Right lobe of liver (tissue), 6 donors: ENCODE measurements at regions not wholly inside any gene's neighbourhood (a gene's known extent, or its start where the extent isn't known, plus 50 kb on each side); places are given as distances from the start of the nearest gene placed in this dataset.
A peak's percentile ranks its signal among the peaks of the same experiment; 100 is the strongest.

Experiments
- ATAC-seq, 4 donors: fragments of 200-7000 bp; cut with Tn5 transposase; one replicate each; pipeline ENCODE4 v1.9.1; 2020; ENCODE audit warnings: mild to moderate bottlenecking in 4 of 4, moderate library complexity in 4 of 4
- DNase-seq, 3 donors: peaks; one replicate each; pipeline ENCODE4 v3.0.0-alpha.2; 2020
- H3K27ac ChIP-seq, 3 donors: fragments of 200-600 bp; one replicate each; pipeline ENCODE4 v1.8.0; 2022
- H3K27me3 ChIP-seq, 2 donors: fragments of 200-600 bp; one replicate each; pipeline ENCODE4 v1.8.0; 2022
- H3K36me3 ChIP-seq, 4 donors: fragments of 200-600 bp; sonication (generic) in 1 of 4; one replicate each; pipeline versions ENCODE4 v1.5.1 to v1.8.0; 2017 to 2022; ENCODE audit warnings: control low read depth in 1 of 4
- H3K4me1 ChIP-seq, 4 donors: fragments of 200-600 bp; sonication (generic) in 1 of 4; one replicate each; pipeline versions ENCODE4 v1.5.1 to v1.8.0; 2017 to 2022; ENCODE audit warnings: control low read depth in 1 of 4
- H3K4me3 ChIP-seq, 3 donors: fragments of 200-600 bp; one replicate each; pipeline ENCODE4 v1.8.0; 2022
- H3K9me3 ChIP-seq, 4 donors: fragments of 200-600 bp; sonication (generic) in 1 of 4; one replicate each; pipeline versions ENCODE4 v1.5.1 to v1.8.0; 2017 to 2022; ENCODE audit warnings: control low read depth in 1 of 4
- POLR2A ChIP-seq: fragments of 450-650 bp; IDR thresholded peaks from one replicate; pipeline ENCODE4 v1.6.1; 2017; ENCODE audit warnings: antibody characterized with exemption, mild to moderate bottlenecking
- WGBS: methylation state at CpG from one replicate; pipeline ENCODE4 v1.1.6; 2018; ENCODE audit warnings: low coverage, low lambda C conversion rate; ENCODE audit not compliant: insufficient coverage; ENCODE audit errors: missing lambda C conversion rate; 5-methylcytosine and 5-hydroxymethylcytosine counted together
- intact Hi-C, 2 donors: fragments of 100-400 bp; cut with DNase I; formaldehyde crosslinking; loops; one replicate each; pipeline versions ENCODE4 v1.11.2 to v1.14.1; 2022
- TF ChIP-seq, protein P1 (sequence below), 4 donors: fragments of 200-600 bp in 3 of 4; fragments of 450-650 bp in 1 of 4; IDR thresholded peaks; one replicate each; pipeline versions ENCODE4 v1.5.1 to v1.8.0; 2016 to 2022; ENCODE audit warnings: antibody characterized with exemption in 4 of 4, mild to moderate bottlenecking in 2 of 4
- donor health status: DM: no; HTN: yes; CAD: no.
- donor health status: DM: no; HTN: no; CAD: no.
- donor health status: DM: no; HTN: no; CAD: no.
- donor health status: DM: no; HTN: yes; CAD: no.
- donor health status: DM: no; HTN: yes; CAD: no.

DNA sequence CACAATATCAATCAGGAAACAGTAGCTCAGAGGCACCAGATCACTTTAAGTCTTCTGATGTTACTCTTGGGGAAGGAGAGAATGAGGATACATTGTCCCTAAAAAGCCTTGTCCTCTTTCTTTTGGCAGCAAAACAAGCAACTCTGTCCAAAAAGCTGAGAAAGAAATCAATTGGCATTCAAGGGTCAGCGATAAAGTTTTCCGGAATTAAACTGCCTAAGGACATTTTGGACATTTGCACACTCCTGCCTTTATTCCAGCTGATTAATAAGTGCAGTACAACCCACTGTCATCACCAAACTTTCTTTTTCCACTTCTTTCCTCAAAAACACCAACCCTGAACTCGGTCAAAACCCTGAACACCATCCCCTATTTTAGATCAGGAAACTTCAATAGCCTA is 85.8 kb upstream of the FAM9A start:
- Histone ChIP-seq H3K27me3 (no peaks in the 10 kb centered on the region), H3K9me3 (no peaks in the 10 kb centered on the region), H3K27ac (no peak overlapping the region), H3K36me3 (no peaks in the 10 kb centered on the region), H3K4me3 (no peak overlapping the region), H3K4me1 (peaks cover 0 to 7% (median 0%) of the 10 kb centered on the region in 4 donors)
- intact Hi-C loops = no loop called here
- ATAC-seq (peak in 3 of 4 donors; percentile 49 to 72 (median 55)), DNase-seq (no peak)
- 17% methylated on average over 3 of the region's 3 CpGs for WGBS
- TF ChIP-seq, protein P1, sequence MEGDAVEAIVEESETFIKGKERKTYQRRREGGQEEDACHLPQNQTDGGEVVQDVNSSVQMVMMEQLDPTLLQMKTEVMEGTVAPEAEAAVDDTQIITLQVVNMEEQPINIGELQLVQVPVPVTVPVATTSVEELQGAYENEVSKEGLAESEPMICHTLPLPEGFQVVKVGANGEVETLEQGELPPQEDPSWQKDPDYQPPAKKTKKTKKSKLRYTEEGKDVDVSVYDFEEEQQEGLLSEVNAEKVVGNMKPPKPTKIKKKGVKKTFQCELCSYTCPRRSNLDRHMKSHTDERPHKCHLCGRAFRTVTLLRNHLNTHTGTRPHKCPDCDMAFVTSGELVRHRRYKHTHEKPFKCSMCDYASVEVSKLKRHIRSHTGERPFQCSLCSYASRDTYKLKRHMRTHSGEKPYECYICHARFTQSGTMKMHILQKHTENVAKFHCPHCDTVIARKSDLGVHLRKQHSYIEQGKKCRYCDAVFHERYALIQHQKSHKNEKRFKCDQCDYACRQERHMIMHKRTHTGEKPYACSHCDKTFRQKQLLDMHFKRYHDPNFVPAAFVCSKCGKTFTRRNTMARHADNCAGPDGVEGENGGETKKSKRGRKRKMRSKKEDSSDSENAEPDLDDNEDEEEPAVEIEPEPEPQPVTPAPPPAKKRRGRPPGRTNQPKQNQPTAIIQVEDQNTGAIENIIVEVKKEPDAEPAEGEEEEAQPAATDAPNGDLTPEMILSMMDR (IDR thresholded peaks at IDR 0.05) = no peak
- TF ChIP-seq POLR2A = no peak

DNA sequence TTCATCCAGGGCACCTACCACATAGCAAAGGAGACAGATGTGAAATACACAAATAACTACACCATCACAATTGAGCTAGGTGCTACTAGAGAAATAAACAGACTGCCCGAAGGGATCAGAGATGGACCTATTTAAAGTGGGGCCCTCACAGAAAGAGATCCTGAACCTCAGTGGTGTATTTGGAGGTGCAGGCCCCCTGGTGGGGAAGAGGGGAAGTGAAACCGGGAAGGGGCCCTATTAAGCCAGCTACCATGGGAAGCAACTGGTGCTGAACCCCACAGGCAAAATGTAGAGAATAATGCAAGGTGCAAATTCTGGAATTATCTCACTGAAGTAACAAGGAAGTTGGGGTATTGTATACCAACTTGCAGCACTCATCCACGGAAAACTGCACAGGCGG is 78.6 kb upstream of the FAM9A start:
- ATAC-seq = peak; percentile 46 to 61 (median 51)
- no peak for TF ChIP-seq POLR2A
- TF ChIP-seq, protein P1 (IDR thresholded peaks at IDR 0.05) = peak; percentile 25 to 59 (median 52)
- H3K36me3 ChIP-seq = no peaks in the 10 kb centered on the region
- H3K4me3 ChIP-seq = no peak overlapping the region
- H3K4me1 ChIP-seq = peaks cover 0 to 4% (median 0%) of the 10 kb centered on the region in 4 donors
- DNase-seq = no peak
- no peaks in the 10 kb centered on the region for H3K27me3 ChIP-seq
- no peaks in the 10 kb centered on the region for H3K9me3 ChIP-seq
- H3K27ac ChIP-seq = no peak overlapping the region
- WGBS = 32% methylated on average over 4 of the region's 4 CpGs
- intact Hi-C loops = no loop called here

DNA sequence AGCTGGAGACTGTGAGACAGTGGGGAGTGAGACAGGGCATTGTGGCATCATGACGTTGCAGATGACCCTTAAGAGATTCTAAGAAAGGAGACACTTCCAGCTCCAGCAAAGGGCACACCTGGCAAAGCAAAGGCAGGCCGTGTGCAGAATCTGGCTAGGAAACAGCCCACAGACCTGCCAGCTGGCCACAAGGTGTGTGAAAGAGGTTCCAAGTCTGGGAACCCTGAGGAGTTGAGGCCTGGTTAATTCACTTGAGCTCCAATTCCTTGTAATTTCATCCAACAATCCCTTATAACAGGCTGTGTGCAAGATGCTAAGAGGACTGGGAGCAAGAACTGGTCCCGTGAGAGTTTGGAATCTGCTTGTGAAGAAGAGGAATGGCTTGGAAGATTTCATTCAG is 72.8 kb upstream of the FAM9A start:
- H3K36me3 ChIP-seq = no peaks in the 10 kb centered on the region
- peak in 1 of 4 donors; percentile 14 for ATAC-seq
- H3K4me1 ChIP-seq = peaks cover 0 to 6% (median 0%) of the 10 kb centered on the region in 4 donors
- WGBS = 58% methylated on average over 1 of the region's 3 CpGs
- no peak overlapping the region for H3K4me3 ChIP-seq
- no peak for DNase-seq
- no peaks in the 10 kb centered on the region for H3K27me3 ChIP-seq
- no peak for TF ChIP-seq POLR2A
- TF ChIP-seq, protein P1 (IDR thresholded peaks at IDR 0.05) = no peak
- no peak overlapping the region for H3K27ac ChIP-seq
- H3K9me3 ChIP-seq = no peaks in the 10 kb centered on the region
- intact Hi-C loops = no loop called here

DNA sequence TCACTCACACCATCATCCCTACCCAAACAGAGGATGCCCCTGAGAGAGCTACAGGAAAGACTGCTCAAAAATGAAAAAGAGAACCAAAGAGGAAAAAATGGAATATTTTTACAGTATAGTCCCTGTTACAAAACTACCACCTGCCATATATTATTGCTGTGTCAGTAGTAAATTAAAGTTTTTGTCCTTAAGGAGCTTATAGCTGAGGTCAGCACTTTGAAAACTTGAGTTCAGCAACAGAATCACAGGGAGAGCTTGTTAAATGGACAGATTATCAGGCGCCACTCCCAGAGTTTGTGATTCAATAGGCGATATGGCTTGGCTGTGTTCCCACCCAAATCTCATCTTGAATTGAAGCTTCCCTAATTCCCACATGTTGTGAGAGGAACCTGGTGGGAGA is 71.9 kb upstream of the FAM9A start:
- H3K4me3 ChIP-seq = no peak overlapping the region
- DNase-seq = no peak
- no peak for ATAC-seq
- 76% methylated on average over 2 of the region's 2 CpGs for WGBS
- peaks cover 0 to 14% (median 0%) of the 10 kb centered on the region in 4 donors for H3K4me1 ChIP-seq
- H3K9me3 ChIP-seq = no peaks in the 10 kb centered on the region
- H3K27me3 ChIP-seq = no peaks in the 10 kb centered on the region
- intact Hi-C loops = no loop called here
- TF ChIP-seq POLR2A = no peak
- TF ChIP-seq, protein P1 (IDR thresholded peaks at IDR 0.05) = no peak
- H3K27ac ChIP-seq = no peak overlapping the region
- H3K36me3 ChIP-seq = no peaks in the 10 kb centered on the region

DNA sequence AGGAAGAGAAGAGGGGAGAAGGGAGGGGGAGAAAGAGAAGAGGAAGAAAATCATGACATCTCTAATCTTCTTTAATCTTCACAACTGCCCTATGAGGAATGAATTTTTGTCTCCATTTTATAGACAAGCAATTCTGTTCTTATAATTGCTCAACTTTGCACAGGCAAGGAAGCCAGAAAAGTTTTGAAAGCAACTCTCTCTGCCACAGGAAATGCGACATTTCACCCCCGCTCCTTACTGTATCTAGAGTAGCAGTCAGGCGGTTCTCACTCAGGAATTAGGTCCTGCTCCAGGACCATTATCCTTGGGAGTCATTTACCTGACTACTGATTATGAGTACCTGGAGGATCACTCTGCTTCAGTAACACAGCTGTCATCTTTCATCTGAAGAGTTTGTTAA is 69.2 kb upstream of the FAM9A start:
- H3K4me1 ChIP-seq = peaks cover 0 to 10% (median 2%) of the 10 kb centered on the region in 4 donors
- H3K27me3 ChIP-seq = no peaks in the 10 kb centered on the region
- no peaks in the 10 kb centered on the region for H3K9me3 ChIP-seq
- no peak overlapping the region for H3K4me3 ChIP-seq
- no peak for TF ChIP-seq POLR2A
- TF ChIP-seq, protein P1 (IDR thresholded peaks at IDR 0.05) = no peak
- WGBS = 27% methylated on average over 3 of the region's 3 CpGs
- no peak overlapping the region for H3K27ac ChIP-seq
- ATAC-seq = no peak
- DNase-seq = no peak
- no peaks in the 10 kb centered on the region for H3K36me3 ChIP-seq
- intact Hi-C loops = no loop called here
